BJ (cell line): ENCODE measurements at regions not wholly inside any gene's neighbourhood (a gene's known extent, or its start where the extent isn't known, plus 50 kb on each side); places are given as distances from the start of the nearest gene placed in this dataset.

Experiments used
- CTCF ChIA-PET: fragments of 350-600 bp; formaldehyde crosslinking; extraction: SDS; loops from one replicate; lab custom pipeline; 2021; ENCODE audit warnings: antibody characterized with exemption, inconsistent platforms; lab: Yijun Ruan, JAX
- POLR2A ChIA-PET: fragments of 300-600 bp; sonication (Branson Sonifier 250); formaldehyde crosslinking; extraction: SDS; loops from one replicate; lab custom pipeline; 2021; ENCODE audit warnings: antibody characterized with exemption; lab: Charles Lee
- DNase-seq: peaks from one replicate; pipeline ENCODE4 v3.0.0-alpha.2; 2011; ENCODE audit warnings: low read depth
- H3K27me3 ChIP-seq: 2 replicates; pipeline ENCODE4 v1.6.0; 2011; ENCODE audit warnings: low read length; ENCODE audit not compliant: control insufficient read depth, insufficient read depth
- H3K36me3 ChIP-seq: 2 replicates; pipeline ENCODE4 v1.5.1; 2011; ENCODE audit warnings: low read length; ENCODE audit not compliant: control insufficient read depth, insufficient read depth
- H3K4me3 ChIP-seq: 2 replicates; pipeline ENCODE4 v1.5.1; 2011; ENCODE audit warnings: low read depth, mild to moderate bottlenecking, control low read depth, low read length
- CTCF ChIP-seq: IDR thresholded peaks from 2 replicates; pipeline ENCODE4 v1.5.1; 2011; ENCODE audit warnings: low read depth, mild to moderate bottlenecking, control low read depth, inconsistent platforms, low read length, moderate library complexity; ENCODE audit not compliant: insufficient read depth

- H3K36me3 ChIP-seq, result no peaks in the 10 kb centered on the region
- no peak for DNase-seq
- no peak for TF ChIP-seq CTCF
- CTCF ChIA-PET, result interaction anchor here (1.0 kb wide), 1 partner anchor 9 kb away, joined by 3 read pairs; no protein-coding TSS in a partner anchor
- H3K4me3 ChIP-seq, result no peak overlapping the region
- no peaks in the 10 kb centered on the region for H3K27me3 ChIP-seq
- POLR2A ChIA-PET, result no interaction called here
These were observed 101.2 kb downstream of the SMPDL3A start for GRCh38 chr6:122890250-122890649.

- no peaks in the 10 kb centered on the region for H3K27me3 ChIP-seq
- no peak overlapping the region for H3K4me3 ChIP-seq
- H3K36me3 ChIP-seq, result no peaks in the 10 kb centered on the region
- ChIA-PET POLR2A (no interaction called here), CTCF (no interaction called here)
- TF ChIP-seq CTCF, result no peak
- no peak for DNase-seq
These were observed 101.2 kb upstream of the CLVS2 start for GRCh38 chr6:122894791-122895190.

- ChIA-PET CTCF (no interaction called here), POLR2A (no interaction called here)
- Histone ChIP-seq H3K4me3 (no peak overlapping the region), H3K27me3 (no peaks in the 10 kb centered on the region), H3K36me3 (no peaks in the 10 kb centered on the region)
- no peak for TF ChIP-seq CTCF
- no peak for DNase-seq
These were observed 93.7 kb upstream of the CLVS2 start for GRCh38 chr6:122902326-122902725.

- H3K36me3 ChIP-seq, result no peaks in the 10 kb centered on the region
- DNase-seq, result no peak
- POLR2A ChIA-PET, result no interaction called here
- no peaks in the 10 kb centered on the region for H3K27me3 ChIP-seq
- no peak for TF ChIP-seq CTCF
- CTCF ChIA-PET, result no interaction called here
- no peak overlapping the region for H3K4me3 ChIP-seq
These were observed 92.6 kb upstream of the CLVS2 start for GRCh38 chr6:122903266-122903915.

GRCh38 chr6:122904166-122904565, 91.9 kb upstream of the CLVS2 start:
- H3K4me3 ChIP-seq, result no peak overlapping the region
- H3K36me3 ChIP-seq, result no peaks in the 10 kb centered on the region
- DNase-seq, result no peak
- TF ChIP-seq CTCF, result no peak
- ChIA-PET POLR2A (no interaction called here), CTCF (no interaction called here)
- no peaks in the 10 kb centered on the region for H3K27me3 ChIP-seq
